ENCODE measurements at regions not wholly inside any gene's neighbourhood (a gene's known extent, or its start where the extent isn't known, plus 50 kb on each side); places are given as distances from the start of the nearest gene placed in this dataset.

- TF ChIP-seq CTCF (IDR thresholded peaks at IDR 0.05), result no peak
- TF ChIP-seq POLR2A (IDR thresholded peaks at IDR 0.05), result no peak
Observed at GRCh38 chr1:118370861-118371260, 185.8 kb upstream of the SPAG17 start.

Data from esophagus squamous epithelium (tissue), 4 donors.